Cerebellar cortex (tissue), 1 donor: ENCODE measurements at regions not wholly inside any gene's neighbourhood (a gene's known extent, or its start where the extent isn't known, plus 50 kb on each side); places are given as distances from the start of the nearest gene placed in this dataset.
"Not testable (repeated sequence)": the region's sequence is repeated elsewhere in the genome, so short reads cannot be mapped to it uniquely, and the experiment has no call there.

ENCODE experiments used
- DNase-seq: peaks from one replicate; pipeline ENCODE4 v3.0.0-alpha.2; 2015; ENCODE audit warnings: low spot score

DNA sequence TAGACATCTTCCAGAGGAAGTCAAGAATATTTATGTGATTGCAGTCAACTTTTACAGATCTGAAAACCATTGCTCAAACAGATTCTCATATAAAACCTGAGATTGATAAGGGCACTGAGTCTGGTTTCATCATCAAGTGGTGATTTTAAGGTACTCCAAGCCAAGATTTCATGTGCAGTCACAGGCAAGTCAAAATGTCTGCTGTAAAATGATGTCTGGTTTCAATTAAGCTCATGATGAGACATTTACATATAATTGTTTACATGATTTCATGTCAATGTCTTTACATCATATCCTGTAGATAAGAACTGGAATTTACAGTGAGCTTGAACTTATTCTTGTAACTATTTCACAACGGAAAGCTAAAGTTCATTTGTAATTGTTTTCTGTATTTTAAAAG lies 1215.5 kb downstream of the ROBO2 start:
- no peak for DNase-seq

DNA sequence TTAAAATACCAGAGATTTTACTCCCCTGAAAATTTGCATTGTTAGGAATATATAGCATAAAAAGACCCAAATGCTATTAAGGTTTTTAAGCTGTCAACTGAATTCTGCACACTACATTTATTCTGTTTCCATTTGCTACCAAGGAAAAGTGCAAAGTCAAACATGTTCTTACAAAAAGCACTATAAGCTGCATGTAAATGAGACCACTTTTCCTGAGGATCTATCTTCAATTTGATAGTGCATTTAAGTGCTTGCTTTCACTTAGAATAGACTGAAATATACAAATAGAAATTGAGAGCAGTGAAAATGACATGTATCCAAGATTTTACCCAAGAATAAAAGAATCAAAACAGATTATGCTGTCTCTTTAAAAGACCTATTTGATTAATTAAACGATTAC lies 1216.2 kb downstream of the ROBO2 start:
- no peak for DNase-seq

DNA sequence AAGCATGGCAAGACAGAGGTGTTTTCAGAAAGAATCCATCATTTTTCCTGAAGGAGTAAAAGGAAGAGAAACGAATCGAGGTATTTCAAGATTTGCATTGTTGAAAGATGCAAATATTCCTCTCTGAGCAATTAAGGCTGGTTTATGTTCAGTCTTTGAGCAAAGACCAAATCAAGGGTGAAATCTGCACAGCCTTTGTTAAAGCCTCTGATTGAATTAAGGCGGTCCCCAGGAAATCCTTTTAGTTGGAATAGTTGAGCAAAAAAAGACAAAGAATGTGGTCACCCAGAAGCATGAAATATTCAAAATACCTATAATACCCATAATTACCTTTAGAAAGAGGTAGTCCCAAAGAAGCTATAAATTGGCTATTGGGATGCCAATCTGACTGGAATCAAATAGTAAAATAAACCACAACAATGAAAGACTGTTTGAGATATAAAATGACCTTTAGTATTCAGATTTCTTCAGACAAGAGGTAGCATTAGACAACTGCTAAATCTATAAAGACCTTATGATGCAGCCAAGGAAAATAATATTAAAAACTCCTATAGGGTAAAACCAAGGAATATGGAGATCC lies 1218.1 kb downstream of the ROBO2 start:
- no peak for DNase-seq

DNA sequence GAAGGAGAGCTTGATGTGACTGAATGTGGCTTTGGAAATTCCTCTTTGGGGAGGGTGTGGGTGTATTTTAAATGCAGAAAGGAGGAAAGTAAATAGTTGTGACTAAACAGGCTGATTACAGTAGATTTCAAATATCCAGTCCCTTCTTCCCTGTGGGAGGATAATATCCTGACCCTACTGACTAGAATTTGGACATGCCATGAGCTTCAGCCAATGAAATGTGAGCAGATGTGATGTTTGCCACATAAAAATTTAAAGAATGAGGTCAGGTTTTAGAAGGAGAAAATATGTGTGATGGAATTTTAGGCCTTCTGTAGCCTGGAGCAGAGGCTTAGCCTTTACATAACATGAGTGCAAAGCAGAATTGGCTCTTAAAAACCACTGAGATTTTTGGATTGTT lies 1218.9 kb downstream of the ROBO2 start:
- DNase-seq = no peak

DNA sequence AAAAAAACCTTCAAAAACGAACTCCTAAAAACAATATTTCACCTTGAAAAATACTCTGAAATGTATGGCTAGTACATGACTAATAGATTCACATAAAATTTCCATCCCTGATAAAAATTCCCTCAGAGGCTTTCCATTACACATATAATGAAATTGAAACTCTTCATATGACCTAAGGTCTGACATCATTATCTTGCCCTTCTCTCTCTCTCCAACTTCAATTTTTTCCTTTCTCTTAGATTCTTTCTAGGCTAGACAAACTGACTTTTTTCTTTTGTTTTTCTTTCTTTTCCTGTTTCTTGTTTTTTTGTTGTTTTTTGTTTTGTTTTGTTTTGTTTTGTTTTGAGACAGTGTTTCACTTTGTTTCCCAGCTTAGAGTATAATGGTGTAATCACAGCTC lies 1220.5 kb downstream of the ROBO2 start:
- DNase-seq = no peak

DNA sequence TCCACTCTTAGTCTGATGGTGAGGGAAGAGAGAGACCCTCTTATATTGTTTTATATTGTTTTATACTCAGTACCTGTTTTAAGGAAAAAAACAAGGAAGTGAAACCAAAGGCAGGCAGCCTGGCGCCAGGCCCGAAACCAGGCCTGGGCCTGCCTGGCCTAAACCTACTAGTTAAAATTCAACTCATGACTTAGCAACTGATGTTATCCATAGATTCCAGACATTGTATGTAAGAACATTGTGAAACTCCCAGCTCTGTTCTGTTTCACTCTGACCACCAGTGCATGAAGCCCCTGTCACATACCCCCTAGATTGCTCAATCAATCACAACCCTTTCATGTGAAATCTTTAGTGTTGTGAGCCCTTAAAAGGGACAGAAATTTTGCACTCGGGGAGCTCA lies 1226.7 kb downstream of the ROBO2 start:
- not testable (repeated sequence) for DNase-seq

DNA sequence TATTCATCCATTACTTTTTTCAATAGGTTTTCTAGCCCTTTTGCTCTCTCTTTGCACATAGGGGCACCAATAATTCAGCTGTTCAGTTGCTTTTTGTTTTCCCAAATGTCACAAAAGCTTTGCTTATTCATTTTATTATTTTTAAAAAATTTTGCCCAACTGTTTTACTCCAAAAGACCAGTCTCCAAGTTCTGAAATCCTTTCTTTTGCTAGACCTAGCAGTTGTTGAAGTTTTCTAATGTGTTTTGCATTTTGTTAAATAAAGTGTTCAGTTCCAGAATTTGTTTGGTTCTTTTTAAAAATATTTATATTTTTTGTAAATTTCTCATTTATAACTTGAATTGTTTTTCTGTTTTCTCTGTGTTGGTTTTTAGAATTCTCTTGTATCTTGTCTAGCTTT lies 1227.3 kb downstream of the ROBO2 start:
- DNase-seq = no peak

DNA sequence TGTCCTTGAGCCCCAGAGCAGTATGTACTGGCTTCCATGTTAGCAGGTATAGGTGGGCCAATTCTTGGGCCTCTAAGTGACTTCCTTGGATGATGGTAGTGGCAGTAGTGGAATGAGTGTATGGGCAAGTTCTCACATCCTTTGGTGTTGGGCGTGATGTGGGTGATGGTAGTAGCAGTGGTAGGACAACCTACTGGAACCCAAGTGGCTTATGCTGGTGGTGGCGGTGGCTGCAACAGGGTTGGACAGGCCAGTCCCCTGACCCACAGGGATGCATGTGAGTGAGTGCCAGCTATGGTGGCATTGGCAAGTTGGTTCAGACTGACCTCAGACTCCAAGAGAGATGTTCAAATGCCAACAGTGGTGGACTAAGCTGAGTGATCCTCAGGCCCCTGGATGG lies 1228.2 kb downstream of the ROBO2 start:
- no peak for DNase-seq

DNA sequence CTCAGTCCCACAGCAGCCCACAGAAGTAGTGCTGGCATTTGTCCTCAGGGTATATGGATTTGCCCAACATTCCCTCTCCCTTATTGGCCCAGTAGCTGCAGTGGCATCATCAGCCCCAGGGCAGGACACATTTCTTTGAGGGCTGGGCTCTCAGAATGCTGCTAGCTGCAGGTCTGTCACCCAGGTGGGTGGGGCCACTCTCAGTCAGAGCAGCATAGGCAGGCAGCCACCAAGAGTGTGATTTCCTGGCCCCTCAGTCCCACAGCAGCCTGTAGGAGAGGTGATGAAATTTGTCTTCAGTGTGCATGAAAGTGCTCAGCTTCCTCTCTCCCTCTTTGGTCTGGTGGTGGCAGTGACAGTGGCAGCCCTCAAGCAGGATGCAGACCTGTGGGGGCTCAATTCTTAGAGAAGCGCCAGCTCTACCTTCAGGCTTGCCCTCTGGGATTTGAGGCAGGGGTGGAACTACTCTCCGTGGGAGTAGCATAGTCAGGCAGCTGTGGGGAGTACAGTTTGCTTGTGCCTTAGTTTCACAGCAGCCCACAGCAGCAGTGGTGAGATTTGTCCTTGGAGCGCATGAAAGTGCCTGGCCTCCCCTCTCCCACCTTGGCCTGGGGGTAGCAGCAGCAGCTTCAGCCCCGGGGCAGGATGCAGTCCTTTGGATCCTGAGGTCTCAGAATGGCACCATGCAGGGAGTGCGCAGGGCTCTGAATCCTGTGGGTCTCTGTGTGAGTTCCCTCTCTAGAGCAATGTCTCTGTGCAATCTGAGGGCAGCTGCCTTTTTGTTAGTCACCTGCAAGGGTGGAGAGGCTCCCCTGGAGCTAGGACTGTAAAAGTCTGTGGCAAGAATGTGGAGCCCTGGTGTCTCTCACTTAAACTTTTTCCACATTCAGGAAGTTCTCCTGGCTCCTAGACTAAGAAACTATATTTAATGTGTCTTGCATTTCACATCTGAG lies 1229.1 kb downstream of the ROBO2 start:
- DNase-seq = no peak

DNA sequence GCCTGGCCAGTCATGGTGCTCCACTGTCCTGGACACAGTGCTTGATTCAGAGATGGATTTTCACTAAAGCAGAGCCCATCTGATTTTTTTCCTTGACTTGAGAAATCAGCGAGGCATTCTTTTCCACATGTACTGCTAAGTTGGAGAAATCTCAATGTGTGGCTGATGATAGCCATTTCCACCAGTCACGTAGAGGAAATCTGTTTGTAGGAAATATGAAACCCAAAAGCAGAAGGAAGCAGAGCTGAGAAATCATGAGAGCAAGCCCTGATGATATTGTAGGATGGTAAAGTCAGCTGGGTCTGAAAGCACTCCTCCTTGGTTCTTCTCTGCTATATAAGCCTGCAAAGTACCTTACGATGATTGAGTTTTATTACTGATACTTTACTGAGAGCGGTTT lies 1233.4 kb downstream of the ROBO2 start:
- no peak for DNase-seq

DNA sequence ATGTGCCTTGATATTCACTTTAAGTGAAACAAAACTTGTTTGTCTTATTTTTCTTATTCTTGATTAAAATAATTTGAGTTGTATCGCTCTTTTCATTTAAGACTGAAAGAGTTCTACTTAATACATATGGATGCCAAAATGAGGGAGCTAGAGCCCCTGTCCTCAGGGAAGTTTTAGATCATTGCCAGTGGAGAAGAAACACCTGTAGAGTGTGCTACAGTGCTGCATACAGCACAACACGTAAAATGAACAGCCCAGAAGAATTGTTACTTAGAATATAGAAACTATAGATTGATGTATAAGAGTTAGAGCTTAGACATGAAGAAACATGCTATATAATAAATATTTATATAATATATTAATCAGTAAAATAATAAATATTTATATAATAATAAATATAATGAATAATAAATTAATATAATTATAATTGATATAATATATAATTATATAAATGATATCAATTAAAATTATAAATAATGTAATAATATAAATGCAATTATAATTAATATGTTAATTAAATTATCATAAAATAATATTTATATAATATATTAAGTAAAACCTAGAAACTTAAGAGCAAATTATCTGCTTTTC lies 1234.7 kb downstream of the ROBO2 start:
- no peak for DNase-seq

DNA sequence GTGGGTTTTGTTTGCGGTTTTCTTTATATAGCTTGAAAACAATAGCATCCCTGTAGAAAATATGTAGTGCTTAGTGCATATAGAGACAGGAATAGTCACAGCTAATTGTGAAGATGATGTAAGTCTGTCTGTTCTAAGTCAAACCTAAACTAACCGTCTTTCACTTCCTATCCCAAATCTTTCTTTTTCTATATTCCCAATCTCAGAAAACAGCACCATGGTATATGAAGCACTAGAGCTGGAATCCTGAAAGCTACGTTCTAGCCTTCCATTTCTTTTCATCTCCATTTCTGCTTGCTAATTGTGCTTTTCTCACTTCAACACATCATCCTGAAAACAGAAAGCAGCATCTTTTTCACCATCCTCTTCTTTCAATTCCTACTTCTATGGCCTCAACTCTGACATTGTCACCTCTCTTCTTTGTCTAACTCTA lies 1235.5 kb downstream of the ROBO2 start:
- no peak for DNase-seq

DNA sequence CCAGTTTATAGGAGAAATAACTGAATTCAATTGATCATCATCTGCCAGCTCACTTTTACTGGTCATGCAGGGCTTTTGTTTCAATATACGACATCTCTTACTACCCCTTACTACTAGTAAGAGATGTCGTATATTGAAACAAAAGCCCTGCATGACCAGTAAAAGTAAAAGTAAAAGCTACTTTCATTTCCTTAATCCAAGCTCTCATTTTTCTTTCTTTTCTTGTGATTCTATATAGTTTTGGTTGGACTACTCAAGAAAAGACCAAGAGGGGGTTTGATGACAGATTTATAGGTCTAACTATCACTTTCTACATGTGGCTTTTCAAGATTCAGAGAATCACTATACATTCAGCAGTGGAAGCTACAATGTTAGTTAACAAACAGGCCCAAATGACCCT lies 1237.3 kb downstream of the ROBO2 start:
- DNase-seq = no peak

DNA sequence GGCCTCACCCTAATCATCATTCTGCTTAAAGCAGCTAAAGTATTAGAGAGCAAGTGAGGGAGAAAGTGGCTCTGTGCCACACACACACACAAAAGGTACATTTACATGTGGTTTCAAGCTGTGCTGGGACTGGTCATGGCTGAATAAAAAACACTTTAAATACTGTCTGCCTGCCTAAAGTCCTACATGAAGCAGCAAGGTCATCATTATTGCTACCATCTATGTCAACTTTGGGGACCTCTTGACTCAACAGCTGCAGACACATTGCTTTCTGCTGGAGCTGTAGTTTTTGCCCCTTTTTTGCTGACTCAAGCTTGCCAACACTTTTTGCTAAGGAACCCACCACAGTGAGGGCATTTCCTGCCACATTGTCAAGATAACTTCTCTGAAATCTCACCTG lies 1237.9 kb downstream of the ROBO2 start:
- DNase-seq = no peak

DNA sequence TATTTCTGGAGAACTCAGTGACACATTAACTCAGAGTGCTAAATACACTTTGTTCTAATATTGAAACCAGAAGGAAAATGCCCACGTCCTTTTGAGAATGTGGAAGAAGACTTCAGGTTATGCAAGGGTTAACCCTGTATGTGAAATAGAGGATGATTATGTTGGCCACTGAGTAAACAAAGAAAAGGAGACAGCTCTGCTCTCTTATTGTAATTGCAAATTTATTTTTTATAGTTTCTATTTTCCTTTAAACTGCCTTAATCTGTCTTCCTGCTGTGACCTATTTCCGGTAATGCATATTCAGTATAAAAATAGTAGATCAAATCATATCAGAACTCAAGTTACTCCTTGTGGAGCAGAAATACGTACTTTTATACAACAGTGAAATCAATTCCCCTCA lies 1239.2 kb downstream of the ROBO2 start:
- no peak for DNase-seq

DNA sequence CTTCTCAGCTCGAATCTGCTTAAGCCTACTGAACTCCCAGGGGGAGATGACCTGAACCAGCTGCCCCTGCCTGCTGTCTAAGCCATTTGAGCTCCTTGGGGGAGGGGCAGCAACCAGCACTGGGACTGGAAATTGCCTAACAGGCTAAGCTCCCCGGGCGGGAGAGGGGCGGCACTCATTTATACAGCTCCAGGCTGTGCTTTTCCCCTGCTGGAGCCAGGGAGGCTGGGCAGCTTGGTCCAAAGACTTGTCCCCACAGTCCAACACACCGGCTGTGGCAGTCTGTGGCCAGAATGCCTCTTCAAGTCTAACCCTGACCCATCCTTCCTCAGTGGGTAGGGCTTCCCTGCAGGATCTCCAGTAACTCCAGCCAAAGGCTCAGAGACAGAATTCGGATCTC lies 1241.5 kb downstream of the ROBO2 start:
- no peak for DNase-seq

DNA sequence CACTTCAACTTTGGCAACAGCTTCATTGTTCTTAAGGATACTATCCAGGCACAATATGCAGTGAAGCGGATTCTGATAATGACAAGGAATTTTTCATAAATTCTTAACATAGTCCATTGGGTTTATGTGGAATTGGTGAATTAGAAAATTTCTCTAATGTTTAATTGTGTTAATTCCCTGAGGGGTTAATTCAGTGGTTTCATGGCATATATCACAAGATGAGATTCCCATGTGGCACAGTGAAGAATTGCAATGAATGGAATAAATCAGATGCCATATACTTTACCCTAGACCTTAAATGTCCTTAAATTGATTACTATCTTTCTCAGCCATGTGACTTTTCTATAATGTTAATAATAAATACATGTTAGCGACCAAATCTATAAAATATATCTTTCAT lies 1244.1 kb downstream of the ROBO2 start:
- no peak for DNase-seq

DNA sequence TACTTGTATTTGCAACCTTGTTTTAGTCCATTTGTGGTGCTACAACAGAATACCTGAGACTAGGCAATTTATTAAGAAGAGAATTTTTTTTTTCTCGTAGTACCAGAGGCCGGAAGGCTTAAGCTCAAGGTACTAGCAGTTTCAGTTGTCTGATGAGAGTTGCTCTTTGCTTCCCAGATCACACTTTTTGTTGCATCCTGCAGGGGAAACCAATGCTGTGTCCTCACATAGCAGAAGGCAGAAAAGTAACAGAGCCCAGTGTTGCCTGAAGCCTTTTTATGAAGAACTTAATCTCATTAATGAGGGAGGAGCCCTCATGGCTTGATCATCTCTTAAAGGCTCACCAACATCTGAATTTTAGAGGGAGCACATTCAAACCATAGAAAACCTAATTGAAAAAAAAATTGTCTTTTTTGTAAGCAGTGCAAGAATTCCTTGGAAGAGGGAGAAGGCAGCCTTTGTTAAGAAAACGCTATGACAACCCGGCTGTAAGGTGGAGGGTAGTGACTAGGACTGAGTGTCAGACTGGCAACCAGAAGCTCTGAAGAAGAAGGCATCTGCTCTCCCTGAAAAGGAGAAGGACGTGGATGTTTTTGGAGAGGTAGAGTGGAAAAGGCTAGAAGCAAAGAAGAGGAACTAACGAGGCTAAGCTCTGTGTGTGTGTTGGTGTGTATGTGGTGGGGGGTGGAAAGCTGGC lies 1245.3 kb downstream of the ROBO2 start:
- DNase-seq = no peak

DNA sequence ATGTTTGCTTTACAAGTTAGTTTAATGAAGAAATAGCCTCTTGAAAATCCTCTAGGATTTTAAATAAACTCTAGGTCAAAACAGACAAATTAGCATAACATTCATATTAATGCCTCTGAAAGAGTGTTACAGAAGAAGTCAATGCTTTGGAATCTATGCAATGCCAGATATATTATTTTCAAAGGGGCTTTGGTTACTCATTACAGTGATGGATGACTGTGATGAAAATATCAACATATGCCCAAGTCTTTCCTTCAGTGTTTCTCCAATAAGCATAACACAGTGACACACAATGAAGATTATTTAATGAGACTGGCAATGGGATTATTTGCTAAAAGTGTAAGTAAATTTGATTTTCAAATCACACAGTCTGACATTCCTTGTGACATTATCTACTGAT lies 1247.2 kb downstream of the ROBO2 start:
- no peak for DNase-seq

DNA sequence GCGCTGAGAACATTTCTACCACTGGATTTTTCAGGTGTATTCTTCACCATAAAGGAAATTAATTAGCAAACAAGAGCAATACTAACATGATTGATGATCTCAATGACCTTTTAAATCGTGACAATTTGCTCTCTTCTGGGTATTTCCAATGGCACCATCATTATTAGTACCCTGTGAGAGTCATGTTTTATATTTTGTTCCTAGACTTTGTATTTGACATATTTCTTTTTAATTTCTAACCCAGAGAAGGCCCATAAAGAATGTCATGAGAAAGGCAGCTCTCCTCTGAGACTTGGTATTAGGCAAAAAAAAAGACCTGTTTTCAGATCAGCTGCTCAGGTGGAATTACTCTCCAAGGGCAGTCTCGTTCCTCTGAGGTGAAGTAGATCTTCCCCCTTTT lies 1253.4 kb downstream of the ROBO2 start:
- DNase-seq = no peak

DNA sequence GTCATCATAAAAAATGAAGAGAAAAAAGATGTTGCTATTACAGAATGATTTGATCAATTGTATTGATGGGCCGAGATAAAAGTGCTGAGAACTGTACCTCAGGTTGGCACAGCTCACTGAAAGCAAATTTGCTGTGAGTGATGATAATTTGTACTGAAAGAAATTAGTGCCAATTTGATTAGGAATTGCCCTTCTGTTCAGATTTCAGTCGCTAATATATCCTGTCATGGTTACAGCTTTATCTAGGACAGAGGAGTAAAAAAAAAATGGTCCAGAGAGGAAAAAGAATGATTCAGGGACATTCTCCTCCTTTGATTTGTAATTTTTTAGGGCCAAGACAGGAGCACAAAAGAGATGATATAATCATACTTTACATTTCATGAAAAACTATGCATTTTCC lies 1264.2 kb downstream of the ROBO2 start:
- no peak for DNase-seq

DNA sequence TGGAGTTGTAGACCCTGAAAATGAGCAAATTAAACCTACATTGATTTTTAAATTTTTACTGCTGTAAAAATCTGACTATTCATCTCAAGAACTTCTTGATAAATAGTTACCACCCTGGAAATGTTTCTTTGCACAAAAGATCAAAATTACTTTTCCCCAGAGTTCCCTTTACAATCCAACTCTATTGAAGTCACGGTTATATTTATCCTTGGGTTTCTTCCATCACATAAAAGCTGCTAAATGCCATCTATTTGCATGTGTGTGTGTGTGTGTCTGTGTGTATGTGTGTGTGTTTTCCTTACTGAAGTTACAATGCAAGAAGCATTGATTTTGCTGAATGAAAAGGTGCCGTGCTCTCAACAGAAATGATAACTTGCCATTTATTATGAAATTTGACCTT lies 1273.0 kb downstream of the ROBO2 start:
- DNase-seq = no peak

DNA sequence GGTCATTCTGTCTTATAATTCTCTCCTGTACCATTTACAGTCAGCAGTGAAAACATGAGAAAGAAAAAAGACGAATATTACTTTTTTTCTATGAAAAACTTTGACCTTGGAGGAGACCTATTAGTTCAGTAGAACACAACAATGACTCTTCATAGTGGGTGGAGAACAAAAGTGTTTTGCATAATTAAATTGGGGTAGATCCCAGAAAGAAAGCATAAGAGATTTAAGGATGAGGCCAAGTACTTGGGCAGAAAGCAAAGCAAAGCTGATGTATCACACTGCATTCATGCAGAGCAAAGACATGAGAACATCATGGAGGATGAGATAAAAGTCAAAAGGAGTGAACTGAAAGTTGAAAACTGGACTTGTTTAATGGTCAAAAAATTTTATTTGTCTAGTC lies 1273.4 kb downstream of the ROBO2 start:
- DNase-seq = no peak
